ENCODE measurements at regions not wholly inside any gene's neighbourhood (a gene's known extent, or its start where the extent isn't known, plus 50 kb on each side); places are given as distances from the start of the nearest gene placed in this dataset.

- TF ChIP-seq RXRA (IDR thresholded peaks at IDR 0.05): no peak
- TF ChIP-seq CTCF (IDR thresholded peaks at IDR 0.05; ENCODE audit: low read depth, low read length, missing input control): no peak
These were observed 70.1 kb upstream of the FAM204A start (continued) for GRCh38 chr10:118412132-118412760.

- peaks cover 0 to 4% (median 2%) of the 10 kb centered on the region in 4 donors for H3K27me3 ChIP-seq (ENCODE audit: control insufficient read depth in 4 of 4, insufficient read depth in 4 of 4, low read length in 3 of 4)
- H3K27ac ChIP-seq (ENCODE audit: low read depth in 1 of 2, low read length in 2 of 2): no peak overlapping the region
- DNase-seq (ENCODE audit: low spot score): no peak
- H3K36me3 ChIP-seq (ENCODE audit: control insufficient read depth in 4 of 4, insufficient read depth in 3 of 4, low read depth in 1 of 4, low read length in 3 of 4): no peaks in the 10 kb centered on the region
- WGBS: 64% methylated on average over 6 of the region's 6 CpGs
- no peak overlapping the region for H3K9ac ChIP-seq (ENCODE audit: low read depth in 1 of 2, low read length in 2 of 2)
- no peak overlapping the region for H3K4me3 ChIP-seq (ENCODE audit: low read depth in 1 of 3, low read length in 3 of 3)
- TF ChIP-seq NR2F2 (IDR thresholded peaks at IDR 0.05) (no peak), REST (IDR thresholded peaks at IDR 0.05) (no peak), EGR1 (IDR thresholded peaks at IDR 0.05; ENCODE audit: low read depth in 2 of 2) (no peak), RAD21 (IDR thresholded peaks at IDR 0.05) (no peak), YY1 (IDR thresholded peaks at IDR 0.05) (no peak), FOXA1 (IDR thresholded peaks at IDR 0.05) (no peak), HNF4G (IDR thresholded peaks at IDR 0.05) (no peak), FOXA2 (IDR thresholded peaks at IDR 0.05) (no peak)
- H3K4me1 ChIP-seq (ENCODE audit: control insufficient read depth in 4 of 4, insufficient read depth in 4 of 4, low read length in 3 of 4): no peaks in the 10 kb centered on the region
- H3K9me3 ChIP-seq (ENCODE audit: control insufficient read depth in 4 of 4, low read length in 3 of 4): no peaks in the 10 kb centered on the region
These were observed 67.2 kb upstream of the FAM204A start for GRCh38 chr10:118409295-118409694.

GRCh38 chr10:118408181-118408580, 66.1 kb upstream of the FAM204A start:
- Histone ChIP-seq H3K9ac (ENCODE audit: low read depth in 1 of 2, low read length in 2 of 2) (no peak overlapping the region), H3K9me3 (ENCODE audit: control insufficient read depth in 4 of 4, low read length in 3 of 4) (no peaks in the 10 kb centered on the region), H3K27me3 (ENCODE audit: control insufficient read depth in 4 of 4, insufficient read depth in 4 of 4, low read length in 3 of 4) (peaks cover 0 to 7% (median 3%) of the 10 kb centered on the region in 4 donors), H3K4me1 (ENCODE audit: control insufficient read depth in 4 of 4, insufficient read depth in 4 of 4, low read length in 3 of 4) (no peaks in the 10 kb centered on the region), H3K4me3 (ENCODE audit: low read depth in 1 of 3, low read length in 3 of 3) (no peak overlapping the region), H3K27ac (ENCODE audit: low read depth in 1 of 2, low read length in 2 of 2) (no peak overlapping the region), H3K36me3 (ENCODE audit: control insufficient read depth in 4 of 4, insufficient read depth in 3 of 4, low read depth in 1 of 4, low read length in 3 of 4) (no peaks in the 10 kb centered on the region)
- 84% methylated on average over 9 of the region's 9 CpGs for WGBS
- DNase-seq (ENCODE audit: low spot score): no peak
- TF ChIP-seq SP1 (IDR thresholded peaks at IDR 0.05) (no peak), FOXA1 (IDR thresholded peaks at IDR 0.05) (no peak), NR2F2 (IDR thresholded peaks at IDR 0.05) (no peak), RAD21 (IDR thresholded peaks at IDR 0.05) (no peak), RXRA (IDR thresholded peaks at IDR 0.05) (no peak), YY1 (IDR thresholded peaks at IDR 0.05) (no peak)

GRCh38 chr10:118407777-118408176, 65.7 kb upstream of the FAM204A start:
- no peaks in the 10 kb centered on the region for H3K36me3 ChIP-seq (ENCODE audit: control insufficient read depth in 4 of 4, insufficient read depth in 3 of 4, low read depth in 1 of 4, low read length in 3 of 4)
- no peaks in the 10 kb centered on the region for H3K9me3 ChIP-seq (ENCODE audit: control insufficient read depth in 4 of 4, low read length in 3 of 4)
- peaks cover 0 to 7% (median 3%) of the 10 kb centered on the region in 4 donors for H3K27me3 ChIP-seq (ENCODE audit: control insufficient read depth in 4 of 4, insufficient read depth in 4 of 4, low read length in 3 of 4)
- WGBS: 72% methylated on average over 5 of the region's 5 CpGs
- no peak for DNase-seq (ENCODE audit: low spot score)
- no peaks in the 10 kb centered on the region for H3K4me1 ChIP-seq (ENCODE audit: control insufficient read depth in 4 of 4, insufficient read depth in 4 of 4, low read length in 3 of 4)
- no peak overlapping the region for H3K4me3 ChIP-seq (ENCODE audit: low read depth in 1 of 3, low read length in 3 of 3)
- no peak overlapping the region for H3K27ac ChIP-seq (ENCODE audit: low read depth in 1 of 2, low read length in 2 of 2)
- H3K9ac ChIP-seq (ENCODE audit: low read depth in 1 of 2, low read length in 2 of 2): no peak overlapping the region
- no peak for TF ChIP-seq SP1 (IDR thresholded peaks at IDR 0.05)
- no peak for TF ChIP-seq HNF4G (IDR thresholded peaks at IDR 0.05)
- no peak for TF ChIP-seq HNF4A (conservative IDR thresholded peaks at IDR 0.05)
- TF ChIP-seq FOXA1 (IDR thresholded peaks at IDR 0.05): no peak
- no peak for TF ChIP-seq ZBTB33 (IDR thresholded peaks at IDR 0.05)
- TF ChIP-seq JUND (IDR thresholded peaks at IDR 0.05): no peak
- no peak for TF ChIP-seq FOXA2 (IDR thresholded peaks at IDR 0.05)
- no peak for TF ChIP-seq TAF1 (conservative IDR thresholded peaks at IDR 0.05)
- no peak for TF ChIP-seq RXRA (IDR thresholded peaks at IDR 0.05)
- no peak for TF ChIP-seq NR2F2 (IDR thresholded peaks at IDR 0.05)
- no peak for TF ChIP-seq RAD21 (IDR thresholded peaks at IDR 0.05)
- no peak for TF ChIP-seq YY1 (IDR thresholded peaks at IDR 0.05)
- TF ChIP-seq CTCF (IDR thresholded peaks at IDR 0.05; ENCODE audit: low read depth, low read length, missing input control): no peak
